DND-41 (cell line): ENCODE measurements at regions not wholly inside any gene's neighbourhood (a gene's known extent, or its start where the extent isn't known, plus 50 kb on each side); places are given as distances from the start of the nearest gene placed in this dataset.

Experiments used
- CTCF ChIP-seq: IDR thresholded peaks from 2 replicates; pipeline ENCODE4 v1.5.1; 2012; ENCODE audit warnings: borderline replicate concordance, low read length, moderate library complexity, mild to moderate bottlenecking; ENCODE audit not compliant: poor library complexity, severe bottlenecking; ENCODE audit errors: extremely low read depth
- EZH2 ChIP-seq: IDR thresholded peaks from 3 replicates; pipeline ENCODE4 v1.6.1; 2012; ENCODE audit warnings: borderline replicate concordance, low read depth, mild to moderate bottlenecking, moderate library complexity, low read length, inconsistent platforms; ENCODE audit not compliant: severe bottlenecking

- TF ChIP-seq CTCF, result no peak
- TF ChIP-seq EZH2, result no peak
Observed at GRCh38 chr6:6997263-6998193, 110.2 kb upstream of the RREB1 start.
